GM21367 (cell line): ENCODE measurements at regions not wholly inside any gene's neighbourhood (a gene's known extent, or its start where the extent isn't known, plus 50 kb on each side); places are given as distances from the start of the nearest gene placed in this dataset.

ENCODE experiments used
- ATAC-seq: cut with Tn5 transposase; IDR thresholded peaks from one replicate; pipeline ENCODE4 v1.9.1; 2021; ENCODE audit not compliant: unreplicated experiment

DNA sequence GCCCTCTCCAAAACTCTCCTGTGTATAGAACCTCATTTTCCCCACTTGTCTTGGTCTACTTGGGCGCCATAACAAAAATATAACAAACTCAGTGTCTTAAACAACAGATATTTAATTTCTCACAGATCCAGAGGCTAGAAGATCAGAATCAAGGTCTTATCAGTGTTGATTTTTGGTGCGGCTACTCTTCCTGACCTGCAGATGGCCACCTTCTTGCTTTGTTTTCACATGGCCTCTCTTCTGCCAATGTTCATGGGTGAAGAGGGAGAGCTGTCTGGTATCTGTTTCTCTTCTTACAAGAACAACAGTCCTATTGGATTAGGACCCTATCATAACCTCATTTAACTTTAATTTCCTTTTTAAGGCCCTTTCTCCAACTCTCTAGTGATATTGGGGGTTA lies 177.3 kb downstream of the PABPC4L start:
- no peak for ATAC-seq

GRCh38 chr4:134019657-134020056 lies 181.9 kb downstream of the PABPC4L start:
- no peak for ATAC-seq

DNA sequence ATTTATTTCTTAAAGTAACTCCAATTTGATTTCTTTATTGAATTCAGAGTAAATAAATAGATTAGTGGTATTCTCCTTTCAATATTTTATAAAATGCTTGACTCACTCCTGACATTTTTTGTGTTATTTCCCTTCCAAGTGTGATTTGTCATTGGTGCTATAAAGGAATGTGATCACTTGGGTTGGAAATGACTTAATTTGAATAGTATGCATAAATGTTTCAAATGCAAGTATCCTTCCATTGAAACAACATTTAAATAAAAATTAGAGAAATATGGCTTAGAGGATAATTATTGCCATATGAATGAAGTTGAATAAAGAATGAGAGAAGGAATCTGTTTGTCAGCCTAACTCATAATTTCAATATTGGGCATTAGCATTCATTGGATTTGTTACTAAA lies 182.7 kb downstream of the PABPC4L start:
- ATAC-seq, result no peak

GRCh38 chr4:134001057-134001456 lies 200.5 kb downstream of the PABPC4L start:
- ATAC-seq, result no peak

DNA sequence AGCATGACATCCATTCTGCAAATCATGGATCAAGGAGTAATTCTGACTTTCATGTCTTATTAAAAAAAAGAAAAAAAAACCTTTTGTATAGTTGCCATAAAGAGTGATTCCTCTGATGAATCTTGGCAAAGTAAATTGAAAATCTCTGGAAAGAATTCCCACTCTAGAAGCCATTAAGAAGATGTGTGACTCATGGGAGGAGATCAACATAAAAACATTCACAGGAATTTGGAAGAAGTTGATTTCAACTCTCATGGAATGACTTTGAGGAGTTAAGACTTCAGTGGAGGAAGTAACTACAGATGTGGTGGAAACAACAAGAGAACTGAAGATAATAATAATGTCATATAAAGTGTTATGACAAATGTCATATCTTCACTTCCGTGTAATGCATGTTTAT lies 204.2 kb downstream of the PABPC4L start:
- no peak for ATAC-seq

DNA sequence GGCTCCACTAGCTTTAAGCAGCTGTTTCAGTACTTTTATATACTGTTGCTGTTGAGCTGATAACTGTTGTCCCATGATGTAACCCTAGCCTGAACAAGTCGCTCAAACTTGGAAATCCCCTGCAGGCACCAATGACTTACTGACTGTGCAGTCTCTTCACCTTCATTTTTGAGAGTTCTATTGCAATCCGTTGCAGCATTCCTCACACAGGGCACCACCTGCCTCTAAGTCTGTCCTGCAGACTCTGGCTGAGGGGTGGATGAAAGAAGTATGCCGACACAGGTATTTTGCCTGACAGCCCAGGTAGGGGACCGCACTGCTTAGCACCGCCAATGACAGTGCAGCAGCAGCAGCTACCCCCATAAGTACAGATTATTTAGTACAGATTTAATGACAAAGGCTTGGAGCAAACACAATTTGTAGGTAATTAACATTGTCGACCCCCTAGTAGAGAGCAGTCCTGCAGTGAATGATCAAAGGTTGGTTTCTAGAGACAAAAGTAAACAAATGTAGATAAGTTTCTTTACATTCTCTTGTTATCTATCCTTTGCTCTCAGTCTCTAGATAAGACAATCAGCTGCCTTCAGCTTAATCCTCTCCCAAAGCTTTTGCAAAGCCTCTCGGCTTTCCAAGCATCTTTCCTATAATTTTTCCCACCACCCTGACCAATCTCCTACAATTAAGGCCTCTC lies 205.0 kb downstream of the PABPC4L start:
- ATAC-seq, result no peak

GRCh38 chr4:133995243-133995960 lies 206.2 kb downstream of the PABPC4L start:
- no peak for ATAC-seq

DNA sequence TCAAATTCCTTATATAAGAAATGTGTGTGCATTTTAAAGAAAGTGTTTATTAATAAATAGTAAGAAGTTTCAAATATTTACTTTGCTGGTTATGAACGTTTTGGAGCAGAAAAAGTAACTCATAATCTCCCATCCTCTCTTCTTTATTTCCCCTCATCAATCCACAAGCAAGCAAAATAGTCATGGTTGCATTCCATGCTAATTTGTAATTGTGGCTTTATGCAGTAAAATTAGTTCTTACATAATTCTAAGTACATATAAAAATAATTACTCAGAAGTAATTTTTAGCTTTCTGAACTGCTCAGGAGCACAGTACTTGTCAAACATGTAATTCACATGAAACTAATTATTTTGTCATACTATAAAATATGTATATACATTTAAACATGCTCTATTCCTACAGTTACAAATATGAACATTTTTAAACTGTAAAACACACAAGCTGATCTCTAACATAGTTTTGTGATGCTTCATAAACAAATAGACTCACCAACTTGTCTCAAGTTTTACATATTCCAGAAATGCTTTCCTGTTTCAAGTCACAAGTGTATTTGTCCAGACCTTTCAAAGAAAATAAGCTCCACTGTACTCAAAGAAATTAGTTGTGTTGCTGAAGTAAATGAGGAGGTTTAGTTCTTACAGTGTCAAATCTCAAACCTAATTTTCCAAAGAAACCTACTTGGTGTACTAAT lies 218.9 kb downstream of the PABPC4L start:
- no peak for ATAC-seq

GRCh38 chr4:133981327-133981726 lies 220.3 kb downstream of the PABPC4L start:
- ATAC-seq, result no peak

GRCh38 chr4:133972586-133972985 lies 229.0 kb downstream of the PABPC4L start:
- no peak for ATAC-seq

GRCh38 chr4:133969202-133969848 lies 232.3 kb downstream of the PABPC4L start:
- no peak for ATAC-seq

DNA sequence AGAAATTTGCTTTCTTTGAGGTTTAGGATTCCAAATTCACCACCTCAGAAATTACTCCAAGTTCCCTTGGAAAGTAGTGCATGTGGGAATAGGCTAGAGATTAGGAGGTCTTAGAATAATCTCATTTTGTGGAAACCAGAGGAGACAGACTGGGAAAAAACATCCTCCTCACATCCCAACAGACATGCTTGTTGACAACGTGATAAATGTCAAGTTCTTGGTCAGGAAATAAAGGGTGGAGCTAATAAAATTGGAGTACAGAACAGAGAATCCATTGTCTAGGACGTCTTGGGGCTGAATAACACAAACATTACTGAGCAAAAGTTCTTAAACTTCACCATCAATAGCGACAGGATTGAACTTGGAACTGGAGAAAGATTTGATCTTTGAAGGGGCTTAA lies 233.4 kb downstream of the PABPC4L start:
- ATAC-seq, result no peak

GRCh38 chr4:133960975-133961374 lies 240.6 kb downstream of the PABPC4L start:
- no peak for ATAC-seq

DNA sequence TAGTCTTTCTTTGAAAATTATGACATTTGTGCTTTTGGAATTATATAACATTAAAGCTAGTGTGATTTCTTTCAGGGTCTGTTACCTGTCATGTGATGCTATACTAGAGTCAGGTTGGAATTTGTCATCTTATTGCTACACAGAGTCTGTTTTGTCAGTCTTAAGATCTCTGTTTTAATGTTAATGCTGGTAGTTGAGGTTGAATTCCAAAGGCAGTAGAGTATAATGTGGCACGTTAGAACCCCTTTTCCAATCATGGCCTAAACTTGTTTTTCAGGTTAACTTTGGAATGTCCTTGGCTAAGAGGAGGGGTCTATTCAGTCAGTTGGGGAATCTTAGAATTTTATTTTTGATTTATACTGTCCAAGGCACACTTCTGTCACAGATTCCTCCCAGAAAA lies 258.5 kb downstream of the PABPC4L start:
- no peak for ATAC-seq

DNA sequence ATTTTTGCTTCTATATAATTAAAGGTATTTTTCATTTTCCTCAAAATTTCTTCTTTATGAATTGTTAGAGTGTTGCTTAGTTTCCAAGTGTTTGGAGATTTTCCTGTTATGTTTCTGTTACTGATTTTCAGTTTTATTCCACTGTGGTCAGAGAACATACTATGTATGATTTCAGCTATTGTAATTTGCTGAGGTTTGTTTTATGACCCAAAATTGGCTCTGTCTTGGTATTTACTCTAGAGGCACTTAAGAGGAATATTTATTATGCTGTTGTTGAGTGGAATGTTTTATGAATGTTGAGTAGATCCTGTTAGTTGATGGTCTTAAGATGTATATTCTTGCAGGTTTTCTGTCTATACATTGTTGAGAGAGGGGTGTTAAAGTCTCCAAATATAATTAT lies 263.5 kb downstream of the PABPC4L start:
- ATAC-seq, result no peak

GRCh38 chr4:133929531-133930239 lies 271.9 kb downstream of the PABPC4L start:
- no peak for ATAC-seq

GRCh38 chr4:133921280-133922195 lies 280.1 kb downstream of the PABPC4L start:
- no peak for ATAC-seq

DNA sequence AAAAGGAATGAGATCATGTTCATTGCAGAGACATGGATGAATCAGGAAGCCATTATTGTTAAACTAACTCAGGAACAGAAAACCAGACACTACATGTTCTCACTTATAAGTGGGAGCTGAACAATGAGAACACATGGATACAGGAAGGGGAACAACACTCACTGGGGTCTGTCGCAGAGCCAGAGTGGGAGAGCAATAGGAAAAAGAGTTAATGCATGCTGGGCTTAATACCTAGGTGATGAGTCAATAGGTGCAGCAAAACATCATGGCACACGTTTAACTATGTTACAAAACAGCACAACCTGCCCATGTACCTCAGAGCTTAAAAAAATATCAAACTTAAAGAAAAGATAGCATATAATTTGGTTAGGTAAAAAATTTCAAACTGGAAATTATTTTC lies 281.4 kb downstream of the PABPC4L start:
- no peak for ATAC-seq

DNA sequence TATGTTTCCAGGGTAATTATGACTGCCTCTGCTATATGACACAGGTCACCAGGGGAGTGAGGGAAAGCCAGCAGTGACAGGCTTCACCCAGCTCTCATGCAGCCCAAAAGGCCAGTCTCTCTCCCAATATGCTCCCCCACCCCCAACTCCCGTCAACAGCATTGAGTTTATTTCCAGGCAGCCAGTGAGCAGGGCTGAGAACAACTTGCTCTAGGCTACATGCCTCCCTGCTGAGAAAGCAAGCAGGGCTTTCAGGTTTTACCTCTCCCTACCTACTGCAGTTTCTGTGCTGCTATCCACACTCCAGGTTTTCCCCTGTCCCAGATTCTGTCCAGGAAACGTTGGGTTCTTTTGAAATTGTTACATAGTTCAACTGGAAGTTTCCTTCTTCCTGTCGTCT lies 291.4 kb downstream of the PABPC4L start:
- ATAC-seq, result no peak

- no peak for ATAC-seq
Observed at GRCh38 chr4:133903029-133903428, 298.6 kb downstream of the PABPC4L start.
